ENCODE measurements at regions not wholly inside any gene's neighbourhood (a gene's known extent, or its start where the extent isn't known, plus 50 kb on each side); places are given as distances from the start of the nearest gene placed in this dataset.

GRCh38 chr14:98197933-98198332 is 1074.1 kb downstream of the BCL11B start:
- TF ChIP-seq, protein P1, sequence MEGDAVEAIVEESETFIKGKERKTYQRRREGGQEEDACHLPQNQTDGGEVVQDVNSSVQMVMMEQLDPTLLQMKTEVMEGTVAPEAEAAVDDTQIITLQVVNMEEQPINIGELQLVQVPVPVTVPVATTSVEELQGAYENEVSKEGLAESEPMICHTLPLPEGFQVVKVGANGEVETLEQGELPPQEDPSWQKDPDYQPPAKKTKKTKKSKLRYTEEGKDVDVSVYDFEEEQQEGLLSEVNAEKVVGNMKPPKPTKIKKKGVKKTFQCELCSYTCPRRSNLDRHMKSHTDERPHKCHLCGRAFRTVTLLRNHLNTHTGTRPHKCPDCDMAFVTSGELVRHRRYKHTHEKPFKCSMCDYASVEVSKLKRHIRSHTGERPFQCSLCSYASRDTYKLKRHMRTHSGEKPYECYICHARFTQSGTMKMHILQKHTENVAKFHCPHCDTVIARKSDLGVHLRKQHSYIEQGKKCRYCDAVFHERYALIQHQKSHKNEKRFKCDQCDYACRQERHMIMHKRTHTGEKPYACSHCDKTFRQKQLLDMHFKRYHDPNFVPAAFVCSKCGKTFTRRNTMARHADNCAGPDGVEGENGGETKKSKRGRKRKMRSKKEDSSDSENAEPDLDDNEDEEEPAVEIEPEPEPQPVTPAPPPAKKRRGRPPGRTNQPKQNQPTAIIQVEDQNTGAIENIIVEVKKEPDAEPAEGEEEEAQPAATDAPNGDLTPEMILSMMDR (IDR thresholded peaks at IDR 0.05): no peak
- no peak for TF ChIP-seq POLR2A (IDR thresholded peaks at IDR 0.05)
